ENCODE measurements at regions not wholly inside any gene's neighbourhood (a gene's known extent, or its start where the extent isn't known, plus 50 kb on each side); places are given as distances from the start of the nearest gene placed in this dataset.

DNA sequence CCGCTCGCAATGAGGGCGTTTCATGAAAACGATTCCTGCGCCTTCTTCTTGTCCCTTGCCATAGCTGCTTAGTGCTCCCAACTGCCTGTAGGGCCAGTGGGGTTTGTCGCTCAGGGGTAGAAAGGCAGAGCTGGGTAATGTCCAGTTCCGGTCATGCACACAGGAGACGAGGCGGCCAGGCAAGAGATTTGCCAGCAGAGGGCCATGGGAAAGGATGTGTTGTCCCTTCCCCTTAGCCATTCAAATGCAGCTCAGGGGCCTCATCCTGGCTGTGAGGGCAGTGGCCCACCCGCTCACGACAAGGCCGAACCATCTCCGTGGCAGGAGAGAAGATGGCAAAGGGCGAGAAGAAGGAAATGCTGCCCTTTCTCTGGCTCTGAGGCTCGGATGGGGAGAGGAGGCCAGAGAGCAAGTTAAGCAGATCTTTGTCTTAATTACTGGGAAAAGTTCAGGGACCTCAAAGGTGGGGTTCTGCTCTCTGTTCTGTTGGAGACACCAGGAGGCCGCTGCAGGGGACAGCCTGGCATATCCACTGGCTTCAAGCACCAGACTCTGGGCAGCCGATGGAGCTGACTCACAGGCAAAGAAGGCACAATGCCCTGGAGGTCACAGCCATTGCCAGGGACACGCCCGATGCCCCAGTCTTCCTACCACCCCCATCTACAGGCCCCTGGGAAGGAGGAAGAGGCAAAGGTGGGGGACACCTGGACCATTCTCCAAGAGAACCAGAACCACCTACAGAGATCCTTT, 534.8 kb upstream of the MGMT start:
- Mint-ChIP-seq H3K27me3 (peaks cover 11% of the 10 kb centered on the region in 2 donors), H3K36me3 (no peaks in the 10 kb centered on the region), H3K4me1 (no peaks in the 10 kb centered on the region), H3K27ac (no peak overlapping the region), H3K4me3 (no peak overlapping the region), H3K9me3 (peaks cover 0 to 2% of the 10 kb centered on the region in 2 donors)
- DNase-seq (no peak), ATAC-seq (replicated peaks) (no peak)

DNA sequence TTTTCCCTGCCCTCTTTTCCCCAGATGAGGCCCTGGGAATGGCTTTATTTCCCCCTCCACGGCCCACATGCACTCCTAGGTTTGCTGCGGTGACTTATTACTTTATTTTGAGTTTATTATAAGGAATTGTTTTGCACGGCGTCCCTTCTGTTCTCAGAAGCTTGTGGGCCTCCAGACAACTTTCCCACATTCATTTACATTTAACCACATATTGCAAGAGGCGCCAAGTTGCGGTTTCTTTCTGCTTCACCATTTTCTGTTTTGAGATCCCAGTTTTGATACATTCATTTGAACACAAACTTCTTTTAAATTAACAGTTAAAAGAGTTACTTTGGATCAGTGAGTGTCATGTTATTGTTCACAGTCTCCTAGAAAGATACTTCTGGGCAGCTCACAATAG, 532.5 kb upstream of the MGMT start:
- Mint-ChIP-seq H3K36me3 (no peaks in the 10 kb centered on the region), H3K4me1 (no peaks in the 10 kb centered on the region), H3K9me3 (no peaks in the 10 kb centered on the region), H3K4me3 (no peak overlapping the region), H3K27ac (no peak overlapping the region), H3K27me3 (peaks cover 11 to 12% of the 10 kb centered on the region in 2 donors)
- no peak for ATAC-seq (replicated peaks)
- no peak for DNase-seq

DNA sequence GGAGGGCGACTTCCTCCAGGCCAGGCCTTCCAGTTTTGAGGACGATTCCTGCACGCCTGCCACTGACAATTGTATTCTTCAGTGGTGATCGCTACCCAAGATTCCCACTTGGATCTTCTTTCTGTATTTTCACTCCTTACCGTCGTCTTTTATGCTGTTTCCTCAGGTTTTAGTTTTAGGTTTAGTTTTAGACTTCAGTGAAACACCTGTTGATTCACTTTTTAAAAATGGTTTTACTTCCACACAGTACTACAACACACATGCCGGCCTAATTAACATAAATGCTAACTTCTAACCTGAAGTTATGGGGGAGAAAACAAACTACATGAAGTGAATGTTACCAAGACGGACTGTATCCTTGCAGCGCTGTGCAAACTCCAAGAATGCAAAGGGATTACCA, 530.6 kb upstream of the MGMT start:
- no peak overlapping the region for H3K4me3 Mint-ChIP-seq
- H3K27me3 Mint-ChIP-seq: peaks cover 11 to 13% of the 10 kb centered on the region in 2 donors
- no peaks in the 10 kb centered on the region for H3K4me1 Mint-ChIP-seq
- H3K27ac Mint-ChIP-seq: no peak overlapping the region
- no peaks in the 10 kb centered on the region for H3K36me3 Mint-ChIP-seq
- peaks cover 0 to 1% of the 10 kb centered on the region in 2 donors for H3K9me3 Mint-ChIP-seq
- ATAC-seq (replicated peaks): no peak
- DNase-seq: no peak

DNA sequence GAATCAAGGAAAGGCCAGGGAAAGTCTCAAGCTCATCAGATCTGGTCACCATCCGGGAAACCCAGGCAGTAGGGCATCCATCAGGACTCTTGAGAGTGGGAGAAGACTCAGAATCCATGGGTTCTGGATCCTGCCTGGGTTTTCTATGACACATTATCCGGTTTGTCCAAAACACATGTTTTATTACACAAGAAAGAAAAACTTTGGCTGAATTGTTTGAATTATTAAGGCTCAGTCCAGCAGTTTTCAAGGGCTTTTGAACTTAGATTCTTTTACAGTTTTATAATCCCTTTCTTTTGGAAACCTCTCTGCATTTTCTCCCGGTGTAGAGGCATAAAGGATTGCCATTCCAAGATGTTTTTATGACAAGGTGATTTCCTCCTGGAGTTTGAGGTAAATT, 528.5 kb upstream of the MGMT start:
- H3K4me1 Mint-ChIP-seq: no peaks in the 10 kb centered on the region
- H3K27me3 Mint-ChIP-seq: peaks cover 8% of the 10 kb centered on the region in 2 donors
- H3K36me3 Mint-ChIP-seq: no peaks in the 10 kb centered on the region
- DNase-seq: no peak
- no peak overlapping the region for H3K4me3 Mint-ChIP-seq
- ATAC-seq (replicated peaks): no peak
- no peak overlapping the region for H3K27ac Mint-ChIP-seq
- peaks cover 0 to 1% of the 10 kb centered on the region in 2 donors for H3K9me3 Mint-ChIP-seq

DNA sequence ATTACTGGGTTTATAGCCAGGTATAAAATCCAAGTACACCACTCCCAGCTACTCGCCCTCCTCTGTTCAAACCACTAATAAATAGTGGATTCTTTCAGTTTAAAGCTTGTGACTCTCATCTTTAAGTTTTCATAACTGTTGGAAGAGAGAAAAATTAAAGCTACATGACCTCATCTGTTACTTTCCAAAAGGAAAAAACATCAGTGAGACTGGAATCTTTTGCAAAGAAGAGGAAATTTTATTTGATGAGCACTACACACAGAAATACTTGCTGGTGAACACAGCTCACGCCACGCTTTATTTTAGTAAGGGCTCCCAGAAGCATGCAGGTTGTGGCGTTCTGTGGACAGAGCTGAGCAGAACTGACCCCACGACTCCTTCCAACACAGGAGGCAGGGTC, 527.0 kb upstream of the MGMT start:
- Mint-ChIP-seq H3K27ac (no peak overlapping the region), H3K4me1 (no peaks in the 10 kb centered on the region), H3K9me3 (peaks cover 6 to 7% of the 10 kb centered on the region in 2 donors), H3K27me3 (peaks cover 0 to 8% of the 10 kb centered on the region in 2 donors), H3K4me3 (no peak overlapping the region), H3K36me3 (no peaks in the 10 kb centered on the region)
- no peak for ATAC-seq (replicated peaks)
- DNase-seq: no peak

DNA sequence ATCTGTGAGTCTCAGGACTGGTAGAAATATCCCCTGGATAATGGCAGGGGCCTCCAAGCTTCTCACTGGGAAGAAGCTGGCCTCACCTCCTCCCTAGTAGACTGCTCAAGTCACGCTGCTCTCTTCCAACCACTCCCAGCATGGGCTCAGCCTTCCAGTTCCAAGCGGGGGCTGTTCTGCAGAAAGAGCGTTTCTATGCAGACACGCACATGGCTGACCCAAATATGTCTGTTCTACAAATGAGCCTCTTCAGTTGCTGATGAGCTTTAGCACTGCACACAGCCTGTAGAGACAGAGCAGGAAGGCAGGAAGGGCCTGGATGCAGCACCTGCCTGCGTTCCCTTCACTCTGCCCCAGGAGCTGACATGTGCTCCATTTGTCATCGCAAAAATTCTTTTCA, 523.9 kb upstream of the MGMT start:
- H3K27me3 Mint-ChIP-seq: peaks cover 0 to 8% of the 10 kb centered on the region in 2 donors
- DNase-seq (no peak), ATAC-seq (replicated peaks) (no peak)
- no peaks in the 10 kb centered on the region for H3K36me3 Mint-ChIP-seq
- no peak overlapping the region for H3K27ac Mint-ChIP-seq
- H3K4me3 Mint-ChIP-seq: no peak overlapping the region
- H3K4me1 Mint-ChIP-seq: no peaks in the 10 kb centered on the region
- H3K9me3 Mint-ChIP-seq: peaks cover 15 to 20% of the 10 kb centered on the region in 2 donors

DNA sequence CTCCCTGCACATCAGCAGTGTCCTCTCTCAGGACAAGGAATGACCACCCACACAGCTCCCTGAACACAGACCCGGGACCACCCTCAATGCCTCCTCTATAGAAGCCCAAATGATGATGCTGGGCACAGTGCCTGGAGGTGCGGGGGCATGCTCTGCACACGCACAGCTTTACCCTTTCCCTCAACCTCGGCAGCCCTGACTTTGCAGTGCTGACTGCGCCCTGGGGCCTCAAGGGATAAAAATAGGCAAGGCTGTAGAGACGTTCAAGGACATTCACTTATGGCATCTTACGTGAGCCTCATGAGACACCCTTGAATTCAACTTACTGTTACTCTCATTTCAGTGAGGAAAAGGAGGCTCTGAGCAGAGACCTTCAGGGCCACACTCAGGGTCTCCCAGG, 521.6 kb upstream of the MGMT start:
- Mint-ChIP-seq H3K27me3 (no peaks in the 10 kb centered on the region), H3K4me3 (no peak overlapping the region), H3K4me1 (no peaks in the 10 kb centered on the region), H3K27ac (no peak overlapping the region), H3K9me3 (peaks cover 15 to 20% of the 10 kb centered on the region in 2 donors), H3K36me3 (no peaks in the 10 kb centered on the region)
- DNase-seq: no peak
- ATAC-seq (replicated peaks): no peak

DNA sequence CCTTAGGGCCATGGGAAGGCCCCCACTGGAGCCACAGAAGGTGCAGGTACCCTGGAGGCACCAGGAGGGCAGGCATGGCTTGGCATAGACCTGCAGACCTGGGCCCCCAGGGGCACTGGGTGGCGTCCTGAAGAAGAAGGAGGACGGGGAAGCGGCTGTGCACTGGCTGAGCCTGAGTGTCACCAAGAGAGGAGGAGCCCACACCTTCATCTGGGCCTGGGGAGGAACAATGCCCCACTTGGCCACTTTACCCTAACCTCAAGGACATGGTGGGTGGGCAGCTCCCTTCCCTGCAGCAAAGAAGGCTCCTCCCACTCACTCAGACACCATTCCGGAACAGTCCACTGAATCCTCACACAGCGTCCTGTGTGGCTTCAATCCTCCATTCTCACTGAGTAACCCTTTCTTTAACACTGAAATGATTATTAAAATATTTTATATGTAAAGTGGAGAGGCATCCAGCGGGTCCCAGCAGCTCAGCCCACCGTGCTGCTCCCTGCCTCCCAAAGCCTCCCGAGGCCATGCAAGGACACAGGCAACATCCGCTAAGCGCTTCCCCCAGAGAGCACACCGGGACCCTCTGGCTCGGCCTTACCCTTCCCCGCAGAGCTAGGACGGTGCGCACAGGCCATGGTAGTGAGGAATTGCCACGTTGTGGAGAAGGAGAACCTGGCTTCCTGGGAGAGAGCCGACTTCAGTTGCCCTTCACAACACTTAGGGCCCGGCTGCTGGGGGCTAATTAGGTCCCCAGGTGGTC, 516.7 kb upstream of the MGMT start:
- Mint-ChIP-seq H3K4me1 (no peaks in the 10 kb centered on the region), H3K27ac (no peak overlapping the region), H3K4me3 (no peak overlapping the region), H3K36me3 (no peaks in the 10 kb centered on the region), H3K9me3 (peaks cover 8 to 12% of the 10 kb centered on the region in 2 donors), H3K27me3 (no peaks in the 10 kb centered on the region)
- DNase-seq: no peak
- ATAC-seq (replicated peaks): no peak

DNA sequence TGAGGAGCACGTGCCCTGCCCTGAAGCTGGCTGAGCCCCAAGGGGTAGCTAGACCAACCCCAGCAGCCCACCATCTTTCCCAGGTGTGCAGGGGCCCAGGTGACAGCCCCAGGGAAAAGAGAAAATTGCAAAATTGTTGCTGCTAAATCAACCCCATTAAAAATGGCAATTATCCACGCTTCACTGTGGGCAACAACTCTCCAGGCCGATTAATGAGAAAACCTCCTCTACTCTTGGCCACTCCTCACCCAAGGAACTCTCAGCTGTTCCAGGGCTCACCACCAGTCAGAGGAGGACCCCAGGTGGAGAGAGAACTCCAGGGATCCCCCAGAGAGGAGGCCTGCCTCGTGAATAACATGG, 516.1 kb upstream of the MGMT start:
- no peaks in the 10 kb centered on the region for H3K4me1 Mint-ChIP-seq
- H3K36me3 Mint-ChIP-seq: no peaks in the 10 kb centered on the region
- H3K27ac Mint-ChIP-seq: no peak overlapping the region

DNA sequence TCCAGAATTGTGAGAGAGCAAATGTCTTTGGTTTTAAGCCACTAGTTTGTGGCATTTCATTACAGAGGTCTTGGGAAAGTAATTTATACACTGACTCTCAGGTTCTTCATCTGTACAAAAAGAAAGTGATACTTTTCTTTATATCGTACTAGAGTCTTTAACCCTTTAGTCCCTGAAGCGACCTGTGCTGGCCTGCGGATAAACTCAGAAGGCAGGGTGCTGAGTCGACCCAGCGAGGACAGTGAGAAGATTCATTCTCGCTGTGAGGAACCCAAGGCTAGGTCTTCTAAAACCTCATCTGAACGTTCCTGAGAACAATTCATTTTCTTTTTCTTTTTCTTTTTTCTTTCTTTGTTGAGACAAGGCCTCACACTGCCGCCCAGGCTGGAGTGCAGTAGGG, 514.2 kb upstream of the MGMT start:
- H3K9me3 Mint-ChIP-seq: peaks cover 0 to 1% of the 10 kb centered on the region in 2 donors
- no peak overlapping the region for H3K27ac Mint-ChIP-seq
- H3K4me3 Mint-ChIP-seq: no peak overlapping the region
- no peak for ATAC-seq (replicated peaks)
- H3K36me3 Mint-ChIP-seq: no peaks in the 10 kb centered on the region
- H3K4me1 Mint-ChIP-seq: no peaks in the 10 kb centered on the region
- no peak for DNase-seq
- no peaks in the 10 kb centered on the region for H3K27me3 Mint-ChIP-seq

More for the DNA sequence above, 516.1 kb upstream of the MGMT start:
- DNase-seq (no peak), ATAC-seq (replicated peaks) (no peak)
- Mint-ChIP-seq H3K9me3 (peaks cover 8 to 10% of the 10 kb centered on the region in 2 donors), H3K27me3 (no peaks in the 10 kb centered on the region), H3K4me3 (no peak overlapping the region)

DNA sequence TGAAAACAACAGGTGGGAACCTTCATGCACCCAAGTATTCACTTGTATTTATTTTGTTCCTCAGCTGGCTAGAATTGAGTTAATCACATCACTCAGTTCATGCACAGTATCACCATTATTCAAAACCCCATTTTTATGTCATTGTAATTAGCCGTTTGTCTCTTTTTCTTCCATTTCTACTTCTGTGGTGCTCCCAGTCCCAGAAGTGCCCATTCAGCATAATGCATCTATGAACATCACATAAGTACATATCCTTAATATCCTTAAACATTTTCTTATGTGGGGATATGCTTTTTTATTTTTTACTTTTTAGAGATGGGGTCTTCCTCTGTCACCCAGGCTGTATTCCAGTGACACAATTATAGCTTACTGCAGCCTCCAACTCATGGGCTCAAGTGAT, 510.9 kb upstream of the MGMT start:
- Mint-ChIP-seq H3K36me3 (no peaks in the 10 kb centered on the region), H3K9me3 (peaks cover 0 to 1% of the 10 kb centered on the region in 2 donors), H3K27ac (no peak overlapping the region), H3K27me3 (no peaks in the 10 kb centered on the region), H3K4me3 (no peak overlapping the region), H3K4me1 (no peaks in the 10 kb centered on the region)
- DNase-seq (no peak), ATAC-seq (replicated peaks) (no peak)

DNA sequence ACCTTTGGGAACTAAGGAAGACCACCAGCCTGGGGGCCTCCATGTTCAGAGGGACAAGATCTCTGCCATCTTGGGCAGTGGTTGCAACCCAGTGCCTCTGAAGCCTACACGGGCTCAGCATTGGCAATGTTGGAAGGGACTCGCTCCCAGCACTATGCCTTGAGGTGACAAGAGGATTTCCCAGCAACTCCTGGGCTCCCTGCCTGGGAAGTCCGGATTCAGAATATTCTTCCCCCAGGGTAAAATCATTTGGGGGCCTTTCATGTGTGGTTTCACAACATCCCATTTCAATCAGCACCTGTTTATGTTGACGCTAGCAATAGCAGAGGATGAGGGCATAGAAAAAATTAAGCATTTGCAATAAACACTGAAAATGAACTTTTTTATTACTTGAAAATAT, 509.8 kb upstream of the MGMT start:
- ATAC-seq (replicated peaks) (no peak), DNase-seq (no peak)
- Mint-ChIP-seq H3K36me3 (no peaks in the 10 kb centered on the region), H3K9me3 (peaks cover 0 to 1% of the 10 kb centered on the region in 2 donors), H3K4me3 (no peak overlapping the region), H3K4me1 (no peaks in the 10 kb centered on the region), H3K27ac (no peak overlapping the region), H3K27me3 (peaks cover 0 to 4% of the 10 kb centered on the region in 2 donors)

DNA sequence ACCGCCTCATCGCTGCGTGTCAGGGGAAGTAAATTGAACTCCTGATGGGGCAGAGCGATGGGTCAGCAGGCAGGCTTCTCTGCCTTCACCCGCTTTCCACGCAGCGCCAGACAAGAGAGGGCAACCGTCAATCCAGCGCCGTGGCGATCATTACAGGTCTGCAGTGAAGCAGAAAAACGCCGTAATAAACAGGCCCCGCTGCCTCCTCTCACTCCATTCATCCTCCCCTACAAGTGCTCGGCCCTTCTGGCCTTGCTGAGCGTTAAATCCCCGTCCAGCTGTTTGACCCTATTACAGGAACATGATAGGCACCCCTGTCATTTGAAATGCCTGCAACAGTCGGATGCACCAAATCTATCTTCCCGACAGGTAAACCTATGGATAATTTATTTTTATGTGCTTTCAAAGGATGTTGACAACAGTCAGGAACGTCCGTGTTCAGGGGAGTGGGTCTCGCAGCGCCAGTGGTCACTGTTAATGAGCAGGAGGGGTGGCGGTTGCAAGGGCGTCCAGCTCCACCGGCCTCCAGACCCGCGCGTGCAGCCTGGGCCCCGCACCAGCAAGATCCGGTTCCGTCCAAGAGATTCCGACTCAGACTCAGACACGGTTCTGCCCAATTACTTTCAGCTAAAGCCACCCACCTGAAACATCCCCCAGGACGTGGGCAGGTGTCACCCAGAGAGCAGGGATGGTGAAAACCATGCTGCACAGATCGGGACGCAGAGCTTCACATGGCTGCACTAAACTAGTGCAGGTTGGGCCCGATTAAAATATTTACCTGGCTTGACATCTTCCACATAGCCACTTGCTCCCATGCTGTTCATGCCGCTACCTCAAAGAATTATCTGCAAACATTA, 508.0 kb upstream of the MGMT start:
- DNase-seq: no peak

DNA sequence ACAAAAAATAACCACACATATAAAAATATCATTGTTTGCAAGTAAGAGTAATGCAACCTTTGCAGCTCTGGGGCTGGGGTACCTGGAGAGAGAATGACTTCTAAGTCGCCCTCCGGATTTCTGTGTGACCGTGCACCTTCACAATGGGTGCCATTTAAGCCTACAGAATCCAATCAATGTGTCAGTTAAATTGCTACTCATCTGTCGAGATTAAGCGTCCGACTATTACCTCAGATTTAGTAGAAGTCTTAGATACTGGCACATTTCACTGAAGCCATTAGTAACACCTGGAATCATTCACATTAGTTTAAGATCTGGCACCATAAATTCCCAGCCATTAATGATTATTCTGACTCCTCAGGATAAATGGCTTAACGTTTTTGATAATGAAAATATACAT, 507.3 kb upstream of the MGMT start:
- Mint-ChIP-seq H3K27ac (no peak overlapping the region), H3K9me3 (no peaks in the 10 kb centered on the region), H3K4me1 (no peaks in the 10 kb centered on the region), H3K36me3 (no peaks in the 10 kb centered on the region), H3K4me3 (no peak overlapping the region), H3K27me3 (peaks cover 0 to 4% of the 10 kb centered on the region in 2 donors)
- DNase-seq (no peak), ATAC-seq (replicated peaks) (no peak)

More for the DNA sequence above, 508.0 kb upstream of the MGMT start:
- Mint-ChIP-seq H3K27me3 (peaks cover 0 to 4% of the 10 kb centered on the region in 2 donors), H3K9me3 (peaks cover 0 to 1% of the 10 kb centered on the region in 2 donors), H3K4me3 (no peak overlapping the region), H3K27ac (no peak overlapping the region), H3K4me1 (no peaks in the 10 kb centered on the region), H3K36me3 (no peaks in the 10 kb centered on the region)
- no peak for ATAC-seq (replicated peaks)

Measured in stimulated activated naive B cell treated with anti-CD40 and anti-IgM and Interleukin-4, amounts not matched to agents 10 μg/mL and 1 μg/mL and 100 μg/mL, for 72 hours (primary cell).